Superior temporal gyrus (tissue), 1 donor: ENCODE measurements at regions not wholly inside any gene's neighbourhood (a gene's known extent, or its start where the extent isn't known, plus 50 kb on each side); places are given as distances from the start of the nearest gene placed in this dataset.

Experiments used
- DNase-seq: peaks from one replicate; pipeline ENCODE4 v3.0.0-alpha.2; 2016; ENCODE audit errors: extremely low spot score

DNA sequence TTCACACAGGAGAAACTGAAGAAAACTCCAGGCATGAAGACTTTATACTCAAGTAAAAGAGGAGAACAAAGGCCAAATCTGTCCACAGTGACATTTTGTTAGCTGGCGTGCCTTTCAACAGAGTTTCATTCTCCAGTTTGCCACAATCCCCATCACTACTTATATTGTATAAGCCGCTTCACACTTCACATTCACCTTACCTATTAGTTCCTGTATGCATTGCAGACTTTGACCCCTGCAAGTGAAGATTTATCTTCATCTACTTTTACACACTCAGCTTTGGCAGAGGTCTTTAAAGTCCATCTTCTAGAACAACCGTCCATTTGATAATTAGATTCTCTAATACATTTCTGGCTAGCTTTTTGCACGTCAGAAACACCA lies 56.8 kb upstream of the TANK start:
- DNase-seq, result no peak

DNA sequence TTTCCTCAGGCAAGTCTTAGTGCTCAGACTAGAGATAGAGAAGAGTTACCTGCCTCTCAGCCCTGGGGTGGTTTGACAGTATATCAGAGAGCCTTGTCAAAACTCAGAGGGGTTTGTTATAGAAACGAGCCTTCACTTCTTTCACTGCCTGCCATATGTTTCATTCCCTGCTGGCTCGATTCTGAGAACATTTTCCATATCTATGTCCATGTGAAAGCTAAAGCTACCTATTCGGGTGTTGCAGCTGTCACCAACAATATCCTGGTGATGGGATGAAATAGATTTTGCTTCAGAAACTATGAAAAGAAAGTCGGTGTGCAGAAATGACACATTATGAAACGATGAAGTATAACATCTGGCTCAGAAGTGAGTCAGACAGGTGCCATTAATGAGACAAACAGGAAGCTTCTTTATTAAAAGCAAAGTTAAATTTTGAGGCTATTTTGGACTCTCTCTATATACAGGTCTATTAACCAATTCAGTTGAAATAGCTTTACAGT lies 56.1 kb upstream of the TANK start:
- no peak for DNase-seq

DNA sequence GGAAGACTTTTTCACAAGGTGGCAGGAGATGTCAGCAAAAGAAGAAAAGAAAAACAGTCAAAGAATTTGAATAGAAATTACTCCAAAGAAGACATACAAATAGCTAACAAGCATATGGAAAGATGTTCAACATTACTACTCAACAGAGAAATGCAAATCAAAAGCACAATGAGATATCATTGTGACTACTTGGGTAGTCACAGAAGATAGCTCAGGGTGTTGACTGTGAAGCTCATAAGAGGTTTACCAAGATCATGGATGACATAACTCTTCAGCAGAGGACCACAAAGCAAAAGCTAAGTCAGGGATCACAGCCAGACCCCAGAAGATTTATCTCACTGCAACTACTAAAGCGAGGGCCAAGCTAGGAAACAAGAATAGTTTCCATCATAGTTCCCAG lies 53.0 kb upstream of the TANK start:
- no peak for DNase-seq
